NCI-H2029 treated with DMSO at 0.1 percent for 48 hours (cell line): ENCODE measurements at regions not wholly inside any gene's neighbourhood (a gene's known extent, or its start where the extent isn't known, plus 50 kb on each side); places are given as distances from the start of the nearest gene placed in this dataset.
"Not testable (repeated sequence)": the region's sequence is repeated elsewhere in the genome, so short reads cannot be mapped to it uniquely, and the experiment has no call there.

Source experiments
- DNase-seq: peaks from one replicate; lab custom pipeline; 2025; lab: John Stamatoyannopoulos, UW

- DNase-seq = no peak
Observed at GRCh38 chr14:61602003-61602732, 93.1 kb upstream of the HIF1A start.

- no peak for DNase-seq
Observed at GRCh38 chr14:61602733-61603077, 92.6 kb upstream of the HIF1A start.

GRCh38 chr14:61603736-61604135 lies 91.6 kb upstream of the HIF1A start:
- no peak for DNase-seq

- DNase-seq = no peak
Observed at GRCh38 chr14:61607570-61608244, 87.6 kb upstream of the HIF1A start.

GRCh38 chr14:61608245-61609165 lies 86.8 kb upstream of the HIF1A start:
- peak; percentile 100 for DNase-seq

- DNase-seq = peak; percentile 99
Observed at GRCh38 chr14:61609191-61609843, 86.0 kb upstream of the HIF1A start.

GRCh38 chr14:61609884-61610283 lies 85.4 kb upstream of the HIF1A start:
- no peak for DNase-seq

- no peak for DNase-seq
Observed at GRCh38 chr14:61610900-61611299, 84.4 kb upstream of the HIF1A start.

GRCh38 chr14:61611880-61612630 lies 83.3 kb upstream of the HIF1A start:
- DNase-seq = no peak

- not testable (repeated sequence) for DNase-seq
Observed at GRCh38 chr14:61613006-61613405, 82.3 kb upstream of the HIF1A start.

- no peak for DNase-seq
Observed at GRCh38 chr14:61614693-61615092, 80.6 kb upstream of the HIF1A start.

GRCh38 chr14:61615743-61616523 lies 79.4 kb upstream of the HIF1A start:
- DNase-seq = no peak

GRCh38 chr14:61616524-61617185 lies 78.7 kb upstream of the HIF1A start:
- DNase-seq = no peak

GRCh38 chr14:61618448-61618847 lies 76.9 kb upstream of the HIF1A start:
- DNase-seq = no peak

GRCh38 chr14:61619494-61619893 lies 75.8 kb upstream of the HIF1A start:
- no peak for DNase-seq

- no peak for DNase-seq
Observed at GRCh38 chr14:61620130-61620946, 75.0 kb upstream of the HIF1A start.

- DNase-seq = no peak
Observed at GRCh38 chr14:61621444-61621843, 73.9 kb upstream of the HIF1A start.

- no peak for DNase-seq
Observed at GRCh38 chr14:61622051-61622450, 73.3 kb upstream of the HIF1A start.

- no peak for DNase-seq
Observed at GRCh38 chr14:61623927-61624326, 71.4 kb upstream of the HIF1A start.
